Fibroblast of pulmonary artery (primary cell): ENCODE measurements at regions not wholly inside any gene's neighbourhood (a gene's known extent, or its start where the extent isn't known, plus 50 kb on each side); places are given as distances from the start of the nearest gene placed in this dataset.

Experiments
- DNase-seq: peaks from one replicate; pipeline ENCODE4 v3.0.0-alpha.2; 2010; ENCODE audit warnings: low read depth
- H3K4me3 ChIP-seq: replicated peaks from 2 replicates; pipeline ENCODE4 v1.5.1; 2011; ENCODE audit warnings: low read depth, mild to moderate bottlenecking, control low read depth, low read length, moderate library complexity
- TF ChIP-seq, protein P1 (sequence below): IDR thresholded peaks from 2 replicates; pipeline ENCODE4 v1.5.1; 2011; ENCODE audit warnings: mild to moderate bottlenecking, control low read depth, low read length, inconsistent platforms; ENCODE audit errors: missing control alignments

DNA sequence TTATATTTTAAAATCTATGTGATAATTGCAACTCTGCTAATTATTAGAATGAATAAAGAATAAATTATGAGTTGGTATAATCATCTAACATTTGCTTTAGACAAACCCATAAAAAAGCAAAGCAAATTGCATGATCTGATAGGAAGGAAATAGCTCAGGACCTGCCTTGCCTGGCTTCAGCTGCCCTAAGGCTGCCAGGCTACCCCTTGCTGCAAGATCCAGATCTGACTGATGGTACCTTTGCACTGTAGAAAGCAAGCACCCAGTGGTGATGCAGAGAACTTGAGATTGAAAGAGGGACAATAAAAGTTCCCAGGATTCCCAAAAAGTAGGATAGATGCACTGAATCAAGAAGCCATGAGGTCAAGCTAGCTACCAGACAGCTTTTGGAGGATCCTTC lies 100.9 kb upstream of the FSTL4 start:
- H3K4me3 ChIP-seq: no peak overlapping the region
- TF ChIP-seq, protein P1, sequence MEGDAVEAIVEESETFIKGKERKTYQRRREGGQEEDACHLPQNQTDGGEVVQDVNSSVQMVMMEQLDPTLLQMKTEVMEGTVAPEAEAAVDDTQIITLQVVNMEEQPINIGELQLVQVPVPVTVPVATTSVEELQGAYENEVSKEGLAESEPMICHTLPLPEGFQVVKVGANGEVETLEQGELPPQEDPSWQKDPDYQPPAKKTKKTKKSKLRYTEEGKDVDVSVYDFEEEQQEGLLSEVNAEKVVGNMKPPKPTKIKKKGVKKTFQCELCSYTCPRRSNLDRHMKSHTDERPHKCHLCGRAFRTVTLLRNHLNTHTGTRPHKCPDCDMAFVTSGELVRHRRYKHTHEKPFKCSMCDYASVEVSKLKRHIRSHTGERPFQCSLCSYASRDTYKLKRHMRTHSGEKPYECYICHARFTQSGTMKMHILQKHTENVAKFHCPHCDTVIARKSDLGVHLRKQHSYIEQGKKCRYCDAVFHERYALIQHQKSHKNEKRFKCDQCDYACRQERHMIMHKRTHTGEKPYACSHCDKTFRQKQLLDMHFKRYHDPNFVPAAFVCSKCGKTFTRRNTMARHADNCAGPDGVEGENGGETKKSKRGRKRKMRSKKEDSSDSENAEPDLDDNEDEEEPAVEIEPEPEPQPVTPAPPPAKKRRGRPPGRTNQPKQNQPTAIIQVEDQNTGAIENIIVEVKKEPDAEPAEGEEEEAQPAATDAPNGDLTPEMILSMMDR: no peak
- no peak for DNase-seq

DNA sequence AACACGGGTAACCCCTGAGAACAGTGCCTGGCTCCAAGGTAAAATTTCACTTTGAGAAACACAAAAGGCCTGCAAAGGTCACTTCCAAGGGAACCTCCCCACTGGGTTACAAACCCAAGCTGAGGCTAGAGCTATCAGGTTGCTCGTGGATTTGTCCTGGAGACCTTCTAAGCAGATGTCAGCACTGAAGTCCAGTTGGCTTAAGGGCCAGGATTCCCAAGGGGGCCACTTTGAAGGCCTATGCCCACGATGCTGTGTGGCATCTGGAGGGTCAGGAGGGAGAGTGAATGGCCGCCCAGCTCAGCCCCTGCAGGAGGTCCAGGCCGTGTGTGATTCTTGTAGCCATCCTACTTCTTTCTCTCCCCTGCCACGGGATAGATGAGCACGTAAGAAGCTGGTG lies 100.2 kb upstream of the FSTL4 start:
- TF ChIP-seq, protein P1: no peak
- DNase-seq: no peak
- H3K4me3 ChIP-seq: no peak overlapping the region

DNA sequence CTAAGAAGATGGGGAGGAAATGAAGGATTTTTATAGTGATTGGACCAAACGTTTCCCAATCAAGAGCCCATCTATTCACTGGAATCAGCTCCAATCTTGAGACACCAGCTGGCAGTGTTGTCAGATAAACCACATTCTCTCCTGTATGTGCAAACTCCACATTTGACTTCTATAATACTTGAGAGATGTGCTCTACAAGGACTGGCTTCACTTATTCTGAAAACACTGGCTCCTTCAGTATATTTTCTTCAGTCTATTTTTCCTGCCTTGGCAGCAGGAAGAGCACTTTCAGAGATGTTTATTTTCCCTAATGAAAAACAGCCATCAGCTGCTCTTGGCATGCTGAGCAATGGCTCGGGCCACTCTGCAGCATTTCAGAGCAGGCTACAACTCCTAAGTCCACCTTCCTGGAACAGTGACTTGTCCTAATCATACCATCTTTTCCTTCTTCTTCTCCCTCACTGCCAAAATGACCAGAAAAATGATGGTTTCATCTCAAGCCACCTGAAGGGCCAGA lies 96.9 kb upstream of the FSTL4 start:
- H3K4me3 ChIP-seq: no peak overlapping the region
- TF ChIP-seq, protein P1: no peak
- DNase-seq: no peak

DNA sequence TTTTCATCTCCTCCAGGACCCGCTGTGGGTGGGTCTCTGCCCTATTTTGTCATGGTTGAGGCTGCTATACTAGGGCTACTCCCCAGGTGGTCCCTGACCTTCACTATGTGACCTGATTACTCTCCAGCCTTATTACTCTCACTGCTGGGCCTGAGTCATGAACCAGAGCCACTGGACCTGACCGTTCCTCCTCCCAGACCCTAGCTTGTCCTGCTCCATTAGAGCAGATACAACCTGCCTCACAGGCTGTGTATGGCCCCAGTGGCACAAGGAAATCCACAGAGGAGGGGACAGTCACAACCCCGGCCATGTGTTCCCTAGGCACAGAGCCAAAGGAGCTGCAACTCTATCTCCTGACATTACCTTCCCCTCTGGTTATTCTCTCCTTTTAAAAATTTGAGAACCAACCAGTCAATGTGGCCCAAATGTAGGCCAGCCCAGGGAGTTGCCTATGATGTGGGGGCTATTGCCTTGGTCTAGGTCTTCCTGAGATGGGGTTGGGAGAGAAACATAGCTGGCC lies 96.0 kb upstream of the FSTL4 start:
- TF ChIP-seq, protein P1: no peak
- no peak overlapping the region for H3K4me3 ChIP-seq
- no peak for DNase-seq

DNA sequence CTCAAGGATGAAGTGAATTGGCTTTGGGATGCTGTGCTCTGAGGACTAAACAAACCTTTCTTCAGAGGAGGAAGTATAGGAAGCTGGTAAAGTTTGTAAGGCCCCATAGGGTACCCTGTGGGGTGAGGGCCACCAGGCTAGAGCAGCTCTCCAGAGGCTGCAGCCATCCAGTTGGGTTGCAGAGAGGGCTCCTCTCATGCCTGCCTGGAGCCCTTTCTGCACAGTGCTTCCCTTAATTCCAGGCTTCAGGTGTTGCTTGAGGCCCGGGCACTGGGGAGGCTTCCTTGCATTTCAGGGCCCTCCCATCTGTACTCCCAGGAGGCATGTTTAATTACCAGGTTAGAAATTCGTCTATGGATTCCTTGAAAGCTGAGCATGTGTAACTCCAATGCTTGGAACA lies 95.3 kb upstream of the FSTL4 start:
- H3K4me3 ChIP-seq: no peak overlapping the region
- DNase-seq: no peak
- TF ChIP-seq, protein P1: no peak

DNA sequence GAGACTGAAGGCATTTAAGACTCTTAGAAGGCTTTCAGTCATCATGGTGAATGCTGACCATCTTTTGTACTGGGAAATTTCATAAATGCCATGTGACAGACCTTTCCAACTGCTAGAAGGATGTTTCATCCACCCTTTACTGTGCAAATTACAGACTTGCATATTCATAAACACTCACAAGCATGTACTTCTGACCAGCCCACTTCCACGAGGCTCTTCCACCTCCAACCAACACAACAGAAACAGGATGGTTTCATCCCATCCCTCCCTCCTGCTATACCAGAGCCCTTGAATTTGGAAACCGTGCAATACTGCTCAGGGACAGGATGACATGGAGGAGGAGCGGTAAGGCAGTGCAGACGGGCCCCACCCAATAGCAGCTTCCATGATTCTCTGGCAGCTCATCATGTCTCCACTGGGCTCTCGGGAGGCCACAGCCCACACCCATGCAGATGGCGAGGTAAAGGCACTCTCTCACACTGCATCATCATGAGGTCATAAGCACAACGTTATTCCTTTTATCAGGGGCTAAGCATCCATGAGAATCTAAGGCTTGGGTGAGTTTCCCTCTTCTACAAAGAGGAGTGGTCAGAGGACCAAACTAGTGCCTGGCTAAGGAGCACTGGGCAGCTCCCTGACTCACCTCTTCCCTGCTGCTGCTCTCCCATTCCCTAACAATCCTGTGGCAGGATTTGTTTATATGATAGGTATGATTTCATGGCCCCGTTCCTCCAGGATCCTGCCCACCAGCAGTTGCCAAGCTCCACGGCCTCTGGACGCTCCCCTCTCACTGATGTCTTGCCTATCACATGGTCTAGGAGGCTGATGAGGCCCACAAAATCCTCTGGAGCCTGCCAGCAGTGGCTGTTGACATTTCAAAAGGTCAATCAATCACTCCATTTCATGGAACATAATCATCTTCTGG lies 94.4 kb upstream of the FSTL4 start:
- TF ChIP-seq, protein P1: no peak
- DNase-seq: no peak
- H3K4me3 ChIP-seq: no peak overlapping the region

DNA sequence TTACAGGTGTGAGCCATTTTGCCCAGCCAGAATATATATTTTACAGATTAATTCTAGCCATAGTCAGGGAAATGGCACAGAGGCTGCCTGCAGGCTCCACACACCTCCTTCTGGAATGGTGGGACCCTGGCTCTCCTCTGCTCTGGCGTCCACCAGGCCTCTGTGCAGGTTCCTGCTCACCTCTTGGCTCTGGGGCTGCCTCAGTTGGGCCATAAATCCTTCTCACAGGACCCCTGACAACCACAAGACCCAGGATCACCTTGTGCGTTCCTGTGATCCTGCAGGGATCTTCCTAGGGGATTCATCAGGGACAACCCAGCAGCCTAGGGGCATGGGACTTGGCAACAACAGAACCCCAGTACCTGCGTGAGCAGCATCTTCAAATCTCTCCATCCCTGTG lies 93.0 kb upstream of the FSTL4 start:
- TF ChIP-seq, protein P1: no peak

More for the DNA sequence above, 93.0 kb upstream of the FSTL4 start:
- DNase-seq: no peak
- no peak overlapping the region for H3K4me3 ChIP-seq
